Activated CD8-positive, alpha-beta T cell treated with anti-CD3 and anti-CD28 coated beads for 36 hours (primary cell): ENCODE measurements at regions not wholly inside any gene's neighbourhood (a gene's known extent, or its start where the extent isn't known, plus 50 kb on each side); places are given as distances from the start of the nearest gene placed in this dataset.

Experiments used
- ATAC-seq: fragments of 200-7000 bp; cut with Tn5 transposase; one replicate; pipeline ENCODE4 v1.10.0; 2021; ENCODE audit warnings: mild to moderate bottlenecking, moderate library complexity
- CTCF ChIA-PET: fragments of 350-600 bp; sonication (Branson Sonifier 250); formaldehyde crosslinking; loops from one replicate; lab custom pipeline; 2021; ENCODE audit warnings: antibody characterized with exemption; lab: Charles Lee
- POLR2A ChIA-PET: fragments of 350-600 bp; sonication (Branson Sonifier 250); formaldehyde crosslinking; loops from one replicate; lab custom pipeline; 2021; ENCODE audit warnings: antibody characterized with exemption; lab: Charles Lee
- DNase-seq: peaks from one replicate; pipeline ENCODE4 v3.0.0-alpha.2; 2020
- H3K27ac Mint-ChIP-seq: one replicate; pipeline ENCODE4 v1.8.0; 2021; ENCODE audit warnings: mild to moderate bottlenecking, mixed read lengths
- H3K27me3 Mint-ChIP-seq: one replicate; pipeline ENCODE4 v1.8.0; 2021; ENCODE audit warnings: mixed read lengths
- H3K36me3 Mint-ChIP-seq: one replicate; pipeline ENCODE4 v1.8.0; 2021; ENCODE audit warnings: low read depth, mixed read lengths
- H3K4me1 Mint-ChIP-seq: one replicate; pipeline ENCODE4 v1.8.0; 2021; ENCODE audit warnings: low read depth, mixed read lengths
- H3K4me3 Mint-ChIP-seq: one replicate; pipeline ENCODE4 v1.8.0; 2021; ENCODE audit warnings: mild to moderate bottlenecking, moderate library complexity, mixed read lengths
- H3K9me3 Mint-ChIP-seq: one replicate; pipeline ENCODE4 v1.8.0; 2021; ENCODE audit warnings: mixed read lengths
- intact Hi-C: fragments of 100-400 bp; cut with micrococcal nuclease; formaldehyde crosslinking; loops from one replicate; pipeline ENCODE4 v1.10.0; 2022
- TF ChIP-seq, protein P1 (sequence below): fragments of 200-600 bp; IDR thresholded peaks from one replicate; pipeline ENCODE4 v1.8.0; 2022; ENCODE audit warnings: antibody characterized with exemption, mild to moderate bottlenecking

DNA sequence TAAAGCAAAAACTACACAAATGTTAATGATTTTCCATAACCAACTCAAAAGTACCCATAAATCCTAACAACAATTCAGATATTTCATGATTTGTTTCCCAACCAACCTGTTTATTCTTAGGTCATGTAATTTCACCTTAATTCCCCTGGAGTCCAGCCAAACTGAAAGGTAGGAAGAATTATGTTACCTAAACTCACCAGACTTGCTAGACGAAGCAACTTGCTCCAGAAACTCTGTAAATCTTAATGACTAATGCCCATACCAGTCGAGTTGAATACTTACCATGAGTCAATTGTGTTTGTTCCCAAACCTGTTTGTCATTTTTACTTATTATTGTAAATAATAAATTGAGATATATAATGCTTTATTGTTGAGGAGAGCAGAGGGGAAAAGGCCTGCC is 1030.0 kb downstream of the TBL1XR1 start:
- CTCF ChIA-PET = no interaction called here
- ATAC-seq = no peak
- peaks cover 15% of the 10 kb centered on the region for H3K9me3 Mint-ChIP-seq

DNA sequence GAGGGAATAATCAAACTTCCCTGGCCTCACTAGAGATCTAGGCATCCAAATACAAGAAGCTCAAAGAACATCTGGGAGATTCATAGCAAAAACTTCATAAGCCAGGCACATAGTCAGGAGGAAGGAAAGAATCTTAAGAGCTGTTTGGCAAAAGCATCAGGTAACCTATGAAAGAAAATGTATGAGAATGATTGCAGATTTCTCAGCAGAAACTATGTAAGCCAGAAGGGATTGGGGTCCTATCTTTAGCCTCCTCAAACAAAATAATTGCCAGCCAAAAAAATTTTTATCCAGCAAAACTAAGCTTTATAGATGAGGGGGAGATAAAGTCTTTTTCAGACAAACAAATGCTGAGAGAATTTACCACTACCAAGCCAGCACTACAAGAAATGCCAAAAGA is 1036.3 kb downstream of the TBL1XR1 start:
- intact Hi-C loops = no loop called here
- no peak for DNase-seq
- H3K9me3 Mint-ChIP-seq = peaks cover 14% of the 10 kb centered on the region
- H3K27ac Mint-ChIP-seq = no peak overlapping the region
- TF ChIP-seq, protein P1, sequence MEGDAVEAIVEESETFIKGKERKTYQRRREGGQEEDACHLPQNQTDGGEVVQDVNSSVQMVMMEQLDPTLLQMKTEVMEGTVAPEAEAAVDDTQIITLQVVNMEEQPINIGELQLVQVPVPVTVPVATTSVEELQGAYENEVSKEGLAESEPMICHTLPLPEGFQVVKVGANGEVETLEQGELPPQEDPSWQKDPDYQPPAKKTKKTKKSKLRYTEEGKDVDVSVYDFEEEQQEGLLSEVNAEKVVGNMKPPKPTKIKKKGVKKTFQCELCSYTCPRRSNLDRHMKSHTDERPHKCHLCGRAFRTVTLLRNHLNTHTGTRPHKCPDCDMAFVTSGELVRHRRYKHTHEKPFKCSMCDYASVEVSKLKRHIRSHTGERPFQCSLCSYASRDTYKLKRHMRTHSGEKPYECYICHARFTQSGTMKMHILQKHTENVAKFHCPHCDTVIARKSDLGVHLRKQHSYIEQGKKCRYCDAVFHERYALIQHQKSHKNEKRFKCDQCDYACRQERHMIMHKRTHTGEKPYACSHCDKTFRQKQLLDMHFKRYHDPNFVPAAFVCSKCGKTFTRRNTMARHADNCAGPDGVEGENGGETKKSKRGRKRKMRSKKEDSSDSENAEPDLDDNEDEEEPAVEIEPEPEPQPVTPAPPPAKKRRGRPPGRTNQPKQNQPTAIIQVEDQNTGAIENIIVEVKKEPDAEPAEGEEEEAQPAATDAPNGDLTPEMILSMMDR = no peak
- POLR2A ChIA-PET = no interaction called here
- no peaks in the 10 kb centered on the region for H3K36me3 Mint-ChIP-seq
- no peak for ATAC-seq
- H3K4me1 Mint-ChIP-seq = no peaks in the 10 kb centered on the region
- CTCF ChIA-PET = no interaction called here
- H3K4me3 Mint-ChIP-seq = no peak overlapping the region
- no peaks in the 10 kb centered on the region for H3K27me3 Mint-ChIP-seq

More for the DNA sequence above, 1030.0 kb downstream of the TBL1XR1 start:
- Mint-ChIP-seq H3K4me3 (no peak overlapping the region), H3K27ac (no peak overlapping the region), H3K4me1 (no peaks in the 10 kb centered on the region), H3K27me3 (no peaks in the 10 kb centered on the region), H3K36me3 (no peaks in the 10 kb centered on the region)
- no peak for DNase-seq
- POLR2A ChIA-PET = interaction anchor here (0.6 to 0.7 kb wide), 2 partner anchors 25 to 434 kb away, joined by 3 read pairs; no protein-coding TSS in a partner anchor
- intact Hi-C loops = no loop called here
- TF ChIP-seq, protein P1 = no peak

DNA sequence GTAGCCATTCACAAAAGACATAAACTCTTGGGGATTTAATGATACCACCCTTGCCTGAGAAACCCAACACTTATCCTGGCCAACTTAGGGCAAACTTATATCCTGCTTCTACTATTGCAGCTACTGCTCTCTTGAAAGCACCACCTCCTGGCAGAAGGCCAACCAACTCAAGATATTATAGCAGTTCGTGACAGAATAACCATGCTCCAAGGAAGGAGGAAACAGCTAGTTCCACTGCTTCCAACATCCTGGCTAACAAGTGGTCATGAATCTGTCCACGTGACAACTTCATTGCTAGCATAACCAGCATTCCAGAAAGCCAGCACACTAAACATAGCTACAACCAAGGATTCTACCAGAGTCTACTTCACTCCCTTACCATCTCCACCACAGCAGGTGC is 1037.5 kb downstream of the TBL1XR1 start:
- Mint-ChIP-seq H3K4me3 (no peak overlapping the region), H3K9me3 (peaks cover 14% of the 10 kb centered on the region), H3K27ac (no peak overlapping the region), H3K4me1 (no peaks in the 10 kb centered on the region), H3K27me3 (no peaks in the 10 kb centered on the region), H3K36me3 (no peaks in the 10 kb centered on the region)
- ATAC-seq (no peak), DNase-seq (no peak)
- TF ChIP-seq, protein P1 = no peak
- intact Hi-C loops = no loop called here
- ChIA-PET CTCF (no interaction called here), POLR2A (no interaction called here)

DNA sequence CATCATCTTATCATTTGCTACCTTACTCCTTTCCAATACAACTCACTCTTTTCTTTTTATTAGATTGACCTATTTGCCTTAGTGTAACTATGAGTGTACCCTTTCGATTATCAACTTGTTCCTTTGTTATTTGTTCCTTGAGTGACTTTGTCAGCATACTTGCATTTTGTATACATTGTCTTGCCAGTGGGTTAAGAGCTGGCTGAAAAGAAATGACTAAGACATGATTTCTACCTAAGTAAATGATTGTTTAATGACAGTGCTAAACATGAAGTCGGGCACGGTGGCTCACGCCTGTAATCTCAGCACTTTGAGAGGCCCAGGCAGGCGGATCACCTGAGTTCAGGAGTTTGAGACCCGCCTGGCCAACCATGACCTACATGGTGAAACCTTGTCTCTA is 1042.3 kb downstream of the TBL1XR1 start:
- H3K4me3 Mint-ChIP-seq = no peak overlapping the region
- ChIA-PET CTCF (no interaction called here), POLR2A (no interaction called here)
- TF ChIP-seq, protein P1 = no peak
- no peaks in the 10 kb centered on the region for H3K36me3 Mint-ChIP-seq
- intact Hi-C loops = no loop called here
- H3K4me1 Mint-ChIP-seq = no peaks in the 10 kb centered on the region
- DNase-seq (no peak), ATAC-seq (no peak)
- H3K27me3 Mint-ChIP-seq = no peaks in the 10 kb centered on the region
- peaks cover 3% of the 10 kb centered on the region for H3K9me3 Mint-ChIP-seq
- no peak overlapping the region for H3K27ac Mint-ChIP-seq

GRCh38 chr3:176149567-176149966 is 1047.7 kb downstream of the TBL1XR1 start:
- no peak for ATAC-seq
- POLR2A ChIA-PET = no interaction called here
- Mint-ChIP-seq H3K4me1 (no peaks in the 10 kb centered on the region), H3K36me3 (no peaks in the 10 kb centered on the region), H3K27ac (no peak overlapping the region), H3K27me3 (no peaks in the 10 kb centered on the region), H3K4me3 (no peak overlapping the region), H3K9me3 (peaks cover 2% of the 10 kb centered on the region)
- no peak for DNase-seq
- CTCF ChIA-PET = no interaction called here
- TF ChIP-seq, protein P1 = no peak
- intact Hi-C loops = no loop called here
